ENCODE measurements at regions not wholly inside any gene's neighbourhood (a gene's known extent, or its start where the extent isn't known, plus 50 kb on each side); places are given as distances from the start of the nearest gene placed in this dataset.

- TF ChIP-seq CTCF (IDR thresholded peaks at IDR 0.05) (no peak), POLR2A (IDR thresholded peaks at IDR 0.05) (no peak)
Measured at GRCh38 chr10:20683345-20683744, 213.8 kb downstream of the NEBL start.

Data from esophagus squamous epithelium (tissue), 4 donors.